HL-60 (cell line): ENCODE measurements at regions not wholly inside any gene's neighbourhood (a gene's known extent, or its start where the extent isn't known, plus 50 kb on each side); places are given as distances from the start of the nearest gene placed in this dataset.

ENCODE experiments used
- DNase-seq, 2 experiments: peaks; one replicate each; pipeline ENCODE4 v3.0.0-alpha.2; 2010 to 2020; ENCODE audit warnings: low read depth in 1 of 2, low spot score in 1 of 2
- H3K27ac ChIP-seq: fragments of 250-450 bp; sonication (Bioruptor Pico); replicated peaks from 2 replicates; pipeline ENCODE4 v1.5.1; 2020; ENCODE audit warnings: mild to moderate bottlenecking, moderate library complexity
- H3K27me3 ChIP-seq: fragments of 250-450 bp; sonication (Bioruptor Pico); 2 replicates; pipeline ENCODE4 v1.5.1; 2021; ENCODE audit warnings: mild to moderate bottlenecking, moderate library complexity; ENCODE audit not compliant: insufficient read depth, poor library complexity, severe bottlenecking
- H3K4me3 ChIP-seq: replicated peaks from 2 replicates; pipeline ENCODE4 v1.5.1; 2011; ENCODE audit warnings: mild to moderate bottlenecking, control low read depth, low read length; ENCODE audit not compliant: insufficient read depth
- GABPA ChIP-seq: IDR thresholded peaks from 2 replicates; pipeline ENCODE4 v1.6.1; 2012; ENCODE audit warnings: low read depth
- POLR2AphosphoS5 ChIP-seq: IDR thresholded peaks from 2 replicates; pipeline ENCODE4 v1.6.1; 2012; ENCODE audit warnings: low read depth
- REST ChIP-seq: IDR thresholded peaks from 2 replicates; pipeline ENCODE4 v1.6.1; 2012; ENCODE audit warnings: low read depth; ENCODE audit not compliant: insufficient replicate concordance
- SPI1 ChIP-seq: IDR thresholded peaks from 2 replicates; pipeline ENCODE4 v1.6.1; 2012; ENCODE audit warnings: low read depth, mild to moderate bottlenecking, borderline replicate concordance
- TF ChIP-seq, protein P1 (sequence below): IDR thresholded peaks from one replicate; pipeline ENCODE4 v1.5.1; 2011; ENCODE audit warnings: low read length, control low read depth, inconsistent platforms; ENCODE audit not compliant: insufficient read depth

DNA sequence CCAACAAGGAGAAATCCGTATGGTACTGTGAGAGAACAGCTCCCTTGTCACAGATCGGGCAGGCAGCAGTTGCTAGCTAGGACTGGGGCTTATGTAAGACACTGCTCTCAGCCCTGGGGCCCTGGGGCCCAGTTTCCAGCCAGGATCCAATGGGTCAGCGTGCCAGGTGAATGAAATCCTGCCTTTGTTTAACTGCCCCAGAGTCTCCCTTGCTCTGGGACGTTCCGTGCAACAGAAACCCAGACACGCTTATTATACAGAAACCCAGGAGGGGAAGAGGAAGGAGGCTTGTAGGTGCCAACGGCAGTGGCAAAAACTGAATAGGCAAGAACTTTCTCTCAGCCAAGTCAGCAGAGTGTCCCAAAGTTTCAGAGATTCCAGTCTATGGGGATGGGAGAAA, 110.6 kb downstream of the DIO2 start:
- DNase-seq: no peak

GRCh38 chr14:80095623-80096022, 115.7 kb downstream of the DIO2 start:
- no peaks in the 10 kb centered on the region for H3K27me3 ChIP-seq
- no peak overlapping the region for H3K4me3 ChIP-seq
- no peak for TF ChIP-seq REST
- no peak for TF ChIP-seq POLR2AphosphoS5
- TF ChIP-seq, protein P1, sequence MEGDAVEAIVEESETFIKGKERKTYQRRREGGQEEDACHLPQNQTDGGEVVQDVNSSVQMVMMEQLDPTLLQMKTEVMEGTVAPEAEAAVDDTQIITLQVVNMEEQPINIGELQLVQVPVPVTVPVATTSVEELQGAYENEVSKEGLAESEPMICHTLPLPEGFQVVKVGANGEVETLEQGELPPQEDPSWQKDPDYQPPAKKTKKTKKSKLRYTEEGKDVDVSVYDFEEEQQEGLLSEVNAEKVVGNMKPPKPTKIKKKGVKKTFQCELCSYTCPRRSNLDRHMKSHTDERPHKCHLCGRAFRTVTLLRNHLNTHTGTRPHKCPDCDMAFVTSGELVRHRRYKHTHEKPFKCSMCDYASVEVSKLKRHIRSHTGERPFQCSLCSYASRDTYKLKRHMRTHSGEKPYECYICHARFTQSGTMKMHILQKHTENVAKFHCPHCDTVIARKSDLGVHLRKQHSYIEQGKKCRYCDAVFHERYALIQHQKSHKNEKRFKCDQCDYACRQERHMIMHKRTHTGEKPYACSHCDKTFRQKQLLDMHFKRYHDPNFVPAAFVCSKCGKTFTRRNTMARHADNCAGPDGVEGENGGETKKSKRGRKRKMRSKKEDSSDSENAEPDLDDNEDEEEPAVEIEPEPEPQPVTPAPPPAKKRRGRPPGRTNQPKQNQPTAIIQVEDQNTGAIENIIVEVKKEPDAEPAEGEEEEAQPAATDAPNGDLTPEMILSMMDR: no peak
- TF ChIP-seq SPI1: no peak
- no peak for TF ChIP-seq GABPA
- no peak for DNase-seq
- H3K27ac ChIP-seq: no peak overlapping the region

More for the DNA sequence above, 110.6 kb downstream of the DIO2 start:
- no peaks in the 10 kb centered on the region for H3K27me3 ChIP-seq
- no peak for TF ChIP-seq GABPA
- no peak for TF ChIP-seq POLR2AphosphoS5
- TF ChIP-seq SPI1: no peak
- H3K27ac ChIP-seq: no peak overlapping the region
- no peak overlapping the region for H3K4me3 ChIP-seq

DNA sequence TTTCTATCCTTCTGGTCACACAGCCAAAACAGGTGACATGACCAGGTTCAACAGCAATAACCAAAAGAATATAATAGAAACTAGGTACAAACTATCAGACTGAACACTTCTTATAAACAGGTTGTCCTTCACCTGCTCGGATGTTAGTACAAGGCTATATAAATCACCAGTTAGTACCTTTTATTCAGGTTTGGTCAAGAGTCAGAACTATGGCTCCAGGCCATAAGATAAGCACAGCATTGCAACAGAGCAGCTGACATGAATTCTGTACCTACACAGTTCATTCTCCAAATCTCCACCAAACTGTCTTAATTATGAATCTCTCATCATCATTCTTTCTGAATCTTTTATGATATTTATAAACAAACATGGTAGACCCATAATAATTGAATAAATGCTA, 123.9 kb downstream of the DIO2 start:
- no peaks in the 10 kb centered on the region for H3K27me3 ChIP-seq

More for the DNA sequence above, 123.9 kb downstream of the DIO2 start:
- TF ChIP-seq REST (no peak), GABPA (no peak), SPI1 (no peak), POLR2AphosphoS5 (no peak)
- TF ChIP-seq, protein P1: no peak
- H3K27ac ChIP-seq: no peak overlapping the region
- no peak overlapping the region for H3K4me3 ChIP-seq
- DNase-seq: no peak
